ENCODE measurements at regions not wholly inside any gene's neighbourhood (a gene's known extent, or its start where the extent isn't known, plus 50 kb on each side); places are given as distances from the start of the nearest gene placed in this dataset.

DNA sequence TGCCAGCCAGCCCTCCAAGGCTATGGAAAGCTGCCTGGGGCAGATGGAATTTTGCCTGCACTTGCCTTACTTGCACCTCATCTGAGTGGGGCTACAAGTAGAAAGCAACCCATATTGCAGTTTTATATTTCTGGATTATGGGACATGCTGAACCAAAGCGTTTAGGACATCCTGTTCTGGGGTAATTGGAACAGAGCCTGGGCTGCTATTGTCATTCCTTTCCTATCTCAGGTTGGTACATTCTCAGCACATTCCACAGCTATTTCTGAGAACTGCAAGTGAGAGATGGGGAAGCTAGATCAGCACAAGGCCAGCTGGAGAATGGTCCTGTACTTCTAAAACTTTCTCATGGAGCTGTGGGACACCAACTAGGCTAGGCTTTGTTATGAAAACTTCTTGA lies 713.8 kb downstream of the KCNT2 start:
- H3K27ac ChIP-seq: no peak overlapping the region
- H3K27me3 ChIP-seq (ENCODE audit: low read depth): no peaks in the 10 kb centered on the region
- H3K36me3 ChIP-seq: no peaks in the 10 kb centered on the region
- TF ChIP-seq, protein P1, sequence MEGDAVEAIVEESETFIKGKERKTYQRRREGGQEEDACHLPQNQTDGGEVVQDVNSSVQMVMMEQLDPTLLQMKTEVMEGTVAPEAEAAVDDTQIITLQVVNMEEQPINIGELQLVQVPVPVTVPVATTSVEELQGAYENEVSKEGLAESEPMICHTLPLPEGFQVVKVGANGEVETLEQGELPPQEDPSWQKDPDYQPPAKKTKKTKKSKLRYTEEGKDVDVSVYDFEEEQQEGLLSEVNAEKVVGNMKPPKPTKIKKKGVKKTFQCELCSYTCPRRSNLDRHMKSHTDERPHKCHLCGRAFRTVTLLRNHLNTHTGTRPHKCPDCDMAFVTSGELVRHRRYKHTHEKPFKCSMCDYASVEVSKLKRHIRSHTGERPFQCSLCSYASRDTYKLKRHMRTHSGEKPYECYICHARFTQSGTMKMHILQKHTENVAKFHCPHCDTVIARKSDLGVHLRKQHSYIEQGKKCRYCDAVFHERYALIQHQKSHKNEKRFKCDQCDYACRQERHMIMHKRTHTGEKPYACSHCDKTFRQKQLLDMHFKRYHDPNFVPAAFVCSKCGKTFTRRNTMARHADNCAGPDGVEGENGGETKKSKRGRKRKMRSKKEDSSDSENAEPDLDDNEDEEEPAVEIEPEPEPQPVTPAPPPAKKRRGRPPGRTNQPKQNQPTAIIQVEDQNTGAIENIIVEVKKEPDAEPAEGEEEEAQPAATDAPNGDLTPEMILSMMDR (IDR thresholded peaks at IDR 0.05): no peak
- DNase-seq: no peak
- intact Hi-C loops (cut with DNase I): no loop called here
- H3K4me3 ChIP-seq: no peak overlapping the region
- ATAC-seq: peak; percentile 51 to 54
- H3K9me3 ChIP-seq: no peaks in the 10 kb centered on the region
- no peaks in the 10 kb centered on the region for H3K4me1 ChIP-seq

DNA sequence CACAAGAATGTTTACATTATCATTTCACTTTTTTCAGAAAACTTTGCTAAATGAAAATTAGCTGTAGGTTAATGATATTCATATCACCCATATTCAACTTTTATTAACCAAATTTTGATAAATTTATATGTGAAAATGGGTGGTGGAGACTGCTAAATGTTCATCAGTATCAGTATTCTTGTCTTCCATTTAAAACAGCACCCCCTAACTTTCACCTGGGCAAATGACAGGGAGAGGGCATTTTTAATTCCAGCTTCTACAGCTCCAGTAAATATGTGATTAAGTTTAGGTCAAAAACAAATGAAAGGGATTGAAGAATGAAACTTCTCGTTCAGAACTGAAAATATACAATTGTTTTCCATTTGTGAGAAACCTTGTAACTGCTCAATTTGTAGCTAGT lies 722.2 kb downstream of the KCNT2 start:
- TF ChIP-seq, protein P1 (IDR thresholded peaks at IDR 0.05): no peak
- DNase-seq: no peak
- H3K4me3 ChIP-seq: no peak overlapping the region
- H3K36me3 ChIP-seq: no peaks in the 10 kb centered on the region
- intact Hi-C loops (cut with DNase I): no loop called here
- H3K4me1 ChIP-seq: no peaks in the 10 kb centered on the region
- ATAC-seq: no peak
- no peaks in the 10 kb centered on the region for H3K9me3 ChIP-seq
- no peak overlapping the region for H3K27ac ChIP-seq
- no peaks in the 10 kb centered on the region for H3K27me3 ChIP-seq (ENCODE audit: low read depth)

DNA sequence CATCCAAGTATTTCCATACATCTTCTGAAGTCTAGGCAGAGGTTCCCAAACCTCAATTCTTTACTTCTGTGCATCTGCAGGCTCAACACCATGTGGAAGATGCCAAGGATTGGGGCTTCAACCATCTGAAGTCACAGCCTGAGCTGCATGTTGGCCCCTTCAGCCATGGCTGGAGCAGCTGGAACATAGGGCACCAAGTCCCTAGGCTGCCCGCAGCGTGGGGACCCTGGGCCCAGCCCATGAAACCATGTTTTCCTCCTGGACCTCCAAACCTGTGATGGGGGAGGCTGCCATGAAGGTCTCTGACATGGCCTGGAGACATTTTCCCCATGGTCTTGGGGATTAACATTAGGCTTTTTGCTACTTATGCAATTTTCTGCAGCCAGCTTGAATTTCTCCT lies 729.8 kb downstream of the KCNT2 start:
- H3K4me1 ChIP-seq: no peaks in the 10 kb centered on the region
- DNase-seq (no peak), ATAC-seq (no peak)
- intact Hi-C loops (cut with DNase I): no loop called here
- TF ChIP-seq, protein P1 (IDR thresholded peaks at IDR 0.05): no peak
- H3K4me3 ChIP-seq: no peak overlapping the region
- H3K27ac ChIP-seq: no peak overlapping the region
- no peaks in the 10 kb centered on the region for H3K27me3 ChIP-seq (ENCODE audit: low read depth)
- no peaks in the 10 kb centered on the region for H3K9me3 ChIP-seq
- no peaks in the 10 kb centered on the region for H3K36me3 ChIP-seq

DNA sequence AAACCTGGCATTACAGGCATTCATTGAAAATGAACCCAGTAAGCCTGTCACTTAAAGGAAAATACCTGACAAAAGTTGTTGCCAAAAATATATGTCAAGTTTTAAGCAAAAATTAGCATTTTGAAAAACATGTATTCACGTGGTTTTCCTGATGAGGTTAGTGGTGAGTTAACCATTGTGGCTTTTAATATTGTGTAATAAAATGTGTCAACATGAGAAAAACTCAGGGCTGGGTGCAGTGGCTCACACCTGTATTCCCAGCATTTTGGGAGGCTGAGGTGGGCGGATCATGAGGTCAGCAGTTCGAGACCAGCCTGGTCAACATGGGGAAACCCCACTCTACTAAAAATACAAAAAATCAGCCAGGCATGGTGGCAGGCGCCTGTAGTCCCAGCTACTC lies 731.4 kb downstream of the KCNT2 start:
- DNase-seq (no peak), ATAC-seq (no peak)
- intact Hi-C loops (cut with DNase I): no loop called here
- H3K27ac ChIP-seq: no peak overlapping the region
- H3K27me3 ChIP-seq (ENCODE audit: low read depth): no peaks in the 10 kb centered on the region
- no peaks in the 10 kb centered on the region for H3K4me1 ChIP-seq
- no peak overlapping the region for H3K4me3 ChIP-seq
- TF ChIP-seq, protein P1 (IDR thresholded peaks at IDR 0.05): no peak
- H3K36me3 ChIP-seq: no peaks in the 10 kb centered on the region
- no peaks in the 10 kb centered on the region for H3K9me3 ChIP-seq

DNA sequence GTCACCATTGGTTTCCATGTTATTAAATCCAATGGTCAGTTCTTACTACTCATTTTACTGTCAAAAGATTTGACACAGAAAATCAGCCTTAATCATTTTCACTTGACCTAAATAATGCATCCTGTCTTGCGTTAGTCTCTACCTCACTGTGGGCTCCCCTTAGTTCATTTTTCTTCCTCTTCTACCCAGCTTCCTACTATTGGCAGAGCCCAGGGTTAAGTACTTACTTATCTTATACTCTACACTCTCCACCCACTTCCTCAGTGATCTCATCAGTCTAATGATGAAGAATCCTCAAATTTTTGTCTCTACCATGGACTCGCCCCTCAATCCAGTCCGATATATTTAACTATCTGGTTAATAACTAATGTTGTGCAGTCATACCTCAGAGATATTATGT lies 735.9 kb downstream of the KCNT2 start:
- no peak for DNase-seq
- no peak for ATAC-seq
- no peaks in the 10 kb centered on the region for H3K4me1 ChIP-seq
- intact Hi-C loops (cut with DNase I): no loop called here
- H3K36me3 ChIP-seq: no peaks in the 10 kb centered on the region
- TF ChIP-seq, protein P1 (IDR thresholded peaks at IDR 0.05): no peak
- H3K27ac ChIP-seq: no peak overlapping the region
- H3K4me3 ChIP-seq: no peak overlapping the region
- H3K27me3 ChIP-seq (ENCODE audit: low read depth): no peaks in the 10 kb centered on the region
- no peaks in the 10 kb centered on the region for H3K9me3 ChIP-seq

DNA sequence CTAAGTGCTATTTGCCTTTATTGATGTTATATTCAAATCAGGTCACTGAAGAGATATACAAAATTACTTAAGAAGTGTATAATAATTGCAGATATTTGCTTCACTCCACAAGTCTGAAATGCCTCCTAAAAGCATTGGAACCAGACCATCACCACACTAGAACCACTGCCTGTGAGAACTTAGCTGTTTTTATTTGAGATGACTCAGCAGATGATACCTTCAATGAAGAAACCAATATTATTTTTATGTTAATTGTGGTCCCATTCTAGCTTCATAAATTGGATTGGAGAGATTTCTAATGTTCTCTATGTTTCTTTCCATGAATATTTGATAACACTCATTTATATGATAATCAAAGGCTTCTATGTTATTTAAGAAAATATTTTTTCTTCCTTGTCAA lies 740.6 kb downstream of the KCNT2 start:
- intact Hi-C loops (cut with DNase I): no loop called here
- no peak for DNase-seq
- TF ChIP-seq, protein P1 (IDR thresholded peaks at IDR 0.05): no peak
- H3K27me3 ChIP-seq (ENCODE audit: low read depth): no peaks in the 10 kb centered on the region
- H3K9me3 ChIP-seq: no peaks in the 10 kb centered on the region
- H3K27ac ChIP-seq: no peak overlapping the region
- H3K4me1 ChIP-seq: no peaks in the 10 kb centered on the region
- no peak overlapping the region for H3K4me3 ChIP-seq
- ATAC-seq: no peak
- H3K36me3 ChIP-seq: no peaks in the 10 kb centered on the region
